ENCODE measurements at regions not wholly inside any gene's neighbourhood (a gene's known extent, or its start where the extent isn't known, plus 50 kb on each side); places are given as distances from the start of the nearest gene placed in this dataset.

DNA sequence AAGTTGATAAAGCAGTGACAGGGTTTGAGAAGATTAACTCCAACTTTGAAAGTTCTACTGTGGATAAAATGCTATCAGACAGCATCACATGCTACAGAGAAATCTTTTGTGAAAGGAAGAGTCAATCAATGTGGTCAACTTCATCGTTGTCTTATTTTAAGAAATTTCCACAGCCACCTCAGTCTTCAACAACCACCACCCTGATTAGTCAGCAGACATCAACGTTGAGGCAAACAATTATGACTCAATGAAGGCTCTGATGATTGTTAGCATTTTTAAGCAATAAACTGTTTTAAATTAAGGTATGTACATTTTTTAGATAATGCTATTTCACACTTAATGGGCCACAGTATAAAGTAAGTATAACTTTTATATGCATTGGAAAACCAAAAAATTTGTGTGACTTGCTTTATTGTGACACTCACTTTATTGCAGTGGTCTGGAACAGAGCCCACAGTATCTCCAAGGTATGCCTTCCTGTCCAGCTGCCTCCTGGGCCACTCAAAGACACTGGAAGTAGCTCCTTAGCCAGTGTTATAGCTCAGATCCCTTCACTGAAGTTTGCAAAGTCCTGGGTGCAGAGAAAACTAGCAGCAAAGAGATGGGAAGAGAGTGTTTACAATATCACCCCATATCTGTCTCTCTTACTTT lies 293.1 kb downstream of the ARHGAP12 start:
- DNase-seq: no peak

DNA sequence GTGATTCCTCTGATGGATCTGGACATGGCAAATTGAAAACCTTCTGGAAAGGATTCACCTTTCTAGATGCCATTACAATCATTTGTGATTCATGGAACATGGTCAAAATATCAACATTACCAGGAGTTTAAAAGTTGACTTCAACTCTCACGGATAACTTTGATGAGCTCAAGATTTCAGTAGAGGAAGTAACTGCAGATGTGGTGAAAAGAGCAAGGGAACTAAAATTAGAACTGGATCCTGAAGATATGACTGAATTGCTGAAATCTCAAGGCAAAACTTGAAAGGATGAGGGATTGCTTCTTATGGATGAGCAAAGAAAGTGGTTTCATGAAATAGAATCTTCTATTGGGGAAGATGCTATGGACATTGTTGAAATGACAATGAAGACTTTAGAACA lies 293.6 kb downstream of the ARHGAP12 start:
- DNase-seq: no peak

DNA sequence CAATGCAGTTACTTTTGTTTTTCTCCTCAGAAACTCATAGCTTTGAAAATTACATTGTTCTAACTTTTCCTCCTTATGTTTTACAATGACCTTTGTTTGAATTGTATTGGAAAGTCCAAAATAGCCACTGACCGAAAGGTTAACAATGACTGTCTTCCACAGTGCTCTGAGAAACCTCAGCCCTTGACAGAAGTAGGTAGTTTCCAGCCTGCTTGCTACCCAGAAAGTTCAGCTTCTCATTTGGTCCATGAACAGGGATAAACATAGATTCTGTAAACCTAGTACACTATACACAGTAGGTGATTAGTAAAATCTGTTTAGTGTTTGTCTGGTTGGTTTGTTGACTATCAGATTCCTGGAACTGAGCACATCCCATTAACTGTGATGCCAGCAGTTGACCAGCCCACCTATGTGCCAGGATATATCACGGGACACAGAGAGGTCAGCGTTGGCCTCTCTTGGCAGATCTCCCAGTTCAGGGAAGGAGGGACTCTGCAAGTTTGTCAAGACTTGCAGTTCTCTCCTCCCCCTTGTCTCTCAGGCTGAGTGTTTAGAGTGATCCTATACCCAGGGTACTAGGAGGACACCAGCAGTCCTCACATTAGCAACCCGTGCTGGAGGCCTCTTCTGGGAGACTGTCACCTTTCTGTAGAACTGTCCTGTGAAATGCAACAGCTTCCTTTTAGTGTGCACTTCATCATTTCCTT lies 297.6 kb downstream of the ARHGAP12 start:
- no peak for DNase-seq

DNA sequence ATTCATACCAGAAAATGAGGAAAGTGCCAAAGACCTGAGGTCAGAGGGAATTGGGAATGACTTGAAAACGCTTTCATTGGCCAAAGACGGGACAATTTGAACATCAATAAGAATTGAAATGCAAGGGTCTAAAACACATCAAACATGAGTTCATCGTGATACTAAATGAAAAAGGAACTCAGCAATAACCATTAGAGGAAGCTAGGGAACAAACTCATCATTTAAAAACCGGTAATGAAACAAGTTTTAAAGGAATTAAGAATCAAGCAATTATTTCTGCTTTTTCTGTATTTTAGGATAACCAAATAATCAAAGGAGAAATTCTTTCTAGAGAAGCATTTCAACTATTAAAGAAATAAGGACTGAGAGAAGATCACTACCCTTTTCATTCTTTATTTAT lies 303.1 kb downstream of the ARHGAP12 start:
- DNase-seq: no peak

DNA sequence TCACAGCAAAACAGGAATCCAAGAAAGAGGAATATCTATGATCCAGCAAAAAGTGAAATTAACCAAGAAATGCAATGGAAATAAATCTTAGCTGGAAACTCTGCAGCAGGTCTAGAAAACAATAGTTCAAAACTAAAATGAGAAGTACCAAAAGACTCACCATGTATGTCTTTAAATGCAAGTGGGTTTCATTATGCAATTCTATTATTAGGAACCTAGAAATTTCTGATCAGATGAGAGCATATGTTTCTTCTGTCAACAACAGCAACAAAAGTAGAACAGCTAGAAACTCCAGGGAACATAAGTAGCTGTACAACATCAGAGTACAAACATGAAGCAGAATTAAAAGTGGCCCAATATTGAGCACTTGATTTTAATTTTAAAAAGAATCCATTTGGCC lies 304.0 kb downstream of the ARHGAP12 start:
- DNase-seq: no peak

DNA sequence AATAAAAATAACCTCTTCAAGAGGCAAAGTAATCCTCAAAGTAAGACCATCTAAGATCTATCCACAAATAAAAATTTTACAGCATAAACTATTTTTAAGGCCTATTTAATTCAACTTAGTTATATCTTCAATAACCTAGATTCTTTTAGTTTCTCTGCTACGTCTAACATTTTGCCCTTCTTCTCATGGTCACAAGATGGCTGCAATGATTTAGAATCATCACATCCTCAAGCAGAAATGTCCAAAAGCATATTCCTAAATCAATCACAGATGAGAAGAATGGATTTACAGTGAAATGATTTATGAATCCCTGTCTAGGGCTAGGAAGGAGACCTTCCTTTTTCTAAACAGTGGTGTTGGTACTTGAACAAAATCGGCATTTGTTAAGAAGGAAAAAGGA lies 304.7 kb downstream of the ARHGAP12 start:
- no peak for DNase-seq

DNA sequence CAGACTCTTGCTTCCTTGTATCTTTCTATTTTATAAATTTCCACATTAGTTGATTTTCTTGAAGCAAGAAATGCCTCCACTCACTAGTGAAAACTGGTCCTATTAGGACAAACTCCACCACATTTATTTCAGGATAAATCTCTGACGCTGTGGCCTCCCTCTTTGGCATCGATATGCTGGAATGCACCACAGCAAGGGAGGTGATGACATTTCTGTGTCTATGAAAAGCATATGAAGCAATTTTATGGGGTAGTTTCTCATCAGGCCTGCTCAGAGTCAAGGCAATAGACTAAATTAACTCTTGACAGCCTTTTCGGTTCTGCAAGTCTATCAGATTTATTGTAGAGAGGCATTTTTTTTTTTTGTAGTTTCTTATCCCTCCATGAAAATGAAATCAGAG lies 304.4 kb downstream of the ZEB1 start:
- no peak for DNase-seq

DNA sequence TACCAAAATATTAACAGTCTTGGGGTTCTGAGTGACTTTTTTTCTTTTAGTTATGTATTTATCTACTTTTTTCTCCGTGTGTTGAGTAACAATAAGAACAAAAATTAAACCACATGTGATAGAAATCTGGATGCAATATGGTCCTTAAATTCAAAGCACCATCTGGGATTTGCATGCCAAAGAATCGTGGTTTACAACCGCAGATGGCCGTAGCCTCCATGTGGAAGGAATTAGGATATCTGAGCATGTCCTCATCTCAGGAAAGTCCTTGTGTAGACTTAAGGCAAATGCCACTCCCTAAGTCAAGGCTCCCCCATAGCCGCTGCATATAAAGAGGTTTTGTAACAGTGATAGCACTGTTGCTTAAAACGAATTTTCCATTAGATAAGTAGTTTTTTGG lies 304.0 kb downstream of the ZEB1 start:
- no peak for DNase-seq

DNA sequence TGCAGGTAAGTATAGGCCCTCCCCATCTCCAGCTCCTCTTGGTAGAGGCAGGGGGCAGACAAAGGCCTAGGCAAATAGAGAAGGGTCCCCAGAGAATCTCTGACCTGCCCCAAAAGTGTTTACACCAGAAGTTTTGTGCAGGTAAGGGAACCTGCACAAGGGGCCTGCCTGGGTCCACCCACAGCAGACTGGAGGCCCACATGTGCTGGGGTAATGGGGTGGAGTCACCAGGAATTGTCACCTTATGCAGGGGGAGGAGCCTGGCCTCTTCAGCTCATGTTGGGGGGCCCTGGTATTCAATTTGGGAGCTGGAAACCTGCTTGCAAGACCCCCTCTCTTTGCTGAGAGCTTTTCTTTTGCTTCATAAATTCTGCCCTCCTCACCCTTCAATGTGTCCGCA lies 302.7 kb downstream of the ZEB1 start:
- no peak for DNase-seq

DNA sequence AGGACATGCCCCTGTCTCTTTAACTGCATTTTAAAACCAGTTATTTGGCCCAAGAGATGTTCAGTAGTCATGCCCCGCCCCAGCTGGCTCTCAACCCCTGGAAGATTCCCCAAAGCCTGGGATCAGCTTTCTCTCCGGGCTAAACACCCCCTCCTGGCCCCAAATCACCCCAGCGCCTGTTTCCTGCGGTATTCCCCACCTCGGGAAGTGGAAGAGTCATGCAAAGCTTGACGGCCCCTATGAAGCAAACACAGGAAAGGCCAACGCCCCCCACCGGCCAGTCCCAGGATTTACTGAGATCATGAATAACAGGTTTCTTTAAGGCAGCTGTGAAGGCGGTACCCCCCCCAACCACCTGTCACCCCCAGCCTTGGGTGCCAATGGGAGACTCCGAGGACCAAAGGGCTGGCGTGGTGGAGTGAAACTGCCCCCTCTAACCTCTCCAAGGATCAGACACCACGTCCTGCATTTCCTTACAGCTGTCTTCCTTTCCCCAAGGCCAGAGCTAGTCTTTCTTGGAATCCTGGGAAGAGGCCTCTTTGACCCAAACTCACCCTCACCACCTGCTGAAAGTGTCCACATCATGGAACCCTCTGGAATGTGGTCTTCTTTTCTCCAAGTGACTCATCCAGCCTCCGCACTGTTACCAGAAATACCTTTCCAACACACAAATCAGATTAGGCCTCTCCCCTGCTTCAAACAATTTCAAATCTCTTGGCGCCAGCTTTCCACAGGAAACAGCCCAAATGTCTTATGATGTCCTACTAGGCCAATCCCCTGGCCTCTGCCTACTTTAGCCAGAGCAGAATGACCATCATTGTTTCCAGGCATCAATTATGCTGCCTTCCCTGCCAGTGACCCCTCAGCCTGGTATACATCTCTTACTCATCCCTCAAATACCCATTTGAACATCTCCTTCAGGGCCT lies 301.5 kb downstream of the ZEB1 start:
- DNase-seq: no peak

DNA sequence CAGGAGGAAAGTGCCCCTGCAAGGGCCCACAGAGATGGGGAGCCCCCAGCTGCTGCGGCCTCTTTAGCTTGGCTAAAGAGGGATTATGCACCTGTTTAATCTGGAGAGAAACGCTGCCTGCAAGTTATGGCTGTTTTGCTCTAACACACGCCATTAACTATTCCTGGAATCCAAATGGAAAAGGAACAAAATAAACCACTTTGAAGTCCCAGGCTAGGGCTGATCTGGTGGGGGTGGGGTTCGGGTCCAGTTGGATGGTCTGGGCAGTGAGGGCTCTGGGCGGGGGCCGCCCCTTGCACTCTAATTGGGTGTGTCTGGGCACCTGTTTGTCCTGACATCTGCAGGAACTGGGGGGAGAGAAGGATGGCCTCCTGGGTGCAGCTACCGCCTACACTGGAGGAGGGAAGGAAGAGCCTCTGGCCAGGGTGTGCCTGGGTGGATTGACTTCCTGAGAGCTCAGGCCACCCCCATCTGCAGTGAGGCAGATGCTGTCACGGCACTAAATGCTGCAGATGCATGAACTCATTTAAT lies 300.6 kb downstream of the ZEB1 start:
- no peak for DNase-seq

DNA sequence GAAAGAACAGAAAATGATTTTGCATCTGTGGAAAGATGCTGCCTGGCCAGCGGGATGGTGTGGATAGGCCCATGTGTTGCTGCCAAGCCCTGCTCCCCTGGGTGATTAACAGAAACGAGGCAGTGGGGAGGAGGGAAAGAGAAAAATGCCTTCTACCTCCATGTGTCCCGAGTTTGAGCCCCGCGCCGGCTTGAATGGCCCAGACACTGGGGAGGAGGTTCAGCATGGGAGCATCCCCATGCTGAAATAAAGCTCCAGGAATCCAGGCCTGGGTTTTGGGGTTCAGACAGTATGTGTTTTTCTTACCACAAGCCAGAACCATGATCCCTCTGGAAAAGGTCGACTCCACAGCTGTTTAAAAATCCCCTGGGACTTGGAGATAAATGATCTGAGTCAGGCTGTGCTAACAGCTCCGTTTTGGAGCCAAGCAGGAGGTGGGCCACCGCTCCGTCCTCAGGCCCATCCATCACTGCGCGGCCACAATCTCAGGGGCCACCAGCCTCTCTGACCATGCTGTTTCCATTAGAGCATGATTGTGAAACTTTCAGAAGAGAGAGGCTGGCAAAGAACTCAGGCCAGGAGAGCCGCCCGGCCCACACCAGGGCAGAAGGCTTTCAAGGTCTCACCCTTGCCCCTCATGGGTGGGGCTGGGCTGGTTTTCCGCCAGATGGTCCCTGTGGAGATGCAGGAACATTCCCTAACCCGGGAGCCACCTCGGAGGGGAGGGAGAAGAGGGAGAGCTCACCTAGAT lies 299.7 kb downstream of the ZEB1 start:
- DNase-seq: no peak

DNA sequence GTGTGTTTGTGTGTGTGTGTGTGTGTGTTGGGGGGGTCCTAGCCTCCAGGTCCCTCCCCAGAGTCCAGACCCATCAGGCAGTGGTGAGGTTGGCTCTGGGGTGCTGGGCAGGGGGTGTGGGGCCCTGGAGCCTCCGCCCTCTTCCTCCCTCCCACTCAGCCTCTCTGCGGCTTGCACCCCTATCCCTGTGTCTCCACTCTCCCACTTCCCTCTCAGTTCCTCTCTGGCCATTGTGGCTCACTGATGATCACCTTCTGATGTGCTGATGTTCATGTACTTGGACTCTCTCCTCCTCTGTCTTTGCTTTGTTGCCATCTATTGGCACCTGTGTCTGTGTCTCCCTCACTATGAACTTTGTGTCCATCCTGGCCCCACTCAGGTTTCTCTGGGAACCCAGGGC lies 298.7 kb downstream of the ZEB1 start:
- DNase-seq: no peak

DNA sequence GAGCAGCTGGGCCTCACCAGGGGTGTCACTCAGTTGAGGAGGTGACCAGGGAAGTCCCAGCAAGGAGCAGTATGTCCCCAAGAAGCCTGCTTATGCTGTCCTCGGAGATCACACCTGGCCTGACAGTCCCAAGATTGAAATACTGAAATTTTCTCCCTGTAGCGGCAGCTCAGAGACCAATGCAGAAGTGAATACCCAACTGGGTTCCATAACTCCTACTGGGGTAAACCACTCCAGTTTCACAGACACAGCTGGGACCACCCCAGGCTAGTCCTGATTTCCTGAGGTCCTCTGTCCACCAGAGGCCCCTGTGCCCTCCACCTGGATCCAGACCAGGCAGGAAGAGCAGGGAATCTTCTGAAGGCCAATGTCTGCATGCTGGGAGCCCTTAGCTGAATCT lies 298.1 kb downstream of the ZEB1 start:
- no peak for DNase-seq

DNA sequence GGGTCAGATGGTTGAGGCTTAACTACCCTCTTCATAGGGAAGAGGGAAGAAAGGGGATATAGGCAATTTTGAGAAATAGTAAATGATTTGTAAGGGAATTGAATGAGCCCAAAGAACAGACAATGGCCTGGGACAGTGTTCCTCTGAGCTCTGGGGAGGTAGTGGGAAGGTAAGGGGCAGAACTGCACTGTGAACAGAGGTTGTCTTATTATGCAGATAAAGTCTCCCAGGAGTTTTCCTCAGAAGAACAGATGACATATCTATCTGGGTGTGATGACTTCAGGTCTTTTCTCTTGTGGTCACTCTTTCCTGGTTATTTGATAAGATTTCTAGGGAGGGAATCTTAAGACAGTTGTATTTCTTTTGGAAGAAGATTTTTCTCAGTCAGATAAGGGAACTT lies 296.1 kb downstream of the ZEB1 start:
- DNase-seq: no peak

DNA sequence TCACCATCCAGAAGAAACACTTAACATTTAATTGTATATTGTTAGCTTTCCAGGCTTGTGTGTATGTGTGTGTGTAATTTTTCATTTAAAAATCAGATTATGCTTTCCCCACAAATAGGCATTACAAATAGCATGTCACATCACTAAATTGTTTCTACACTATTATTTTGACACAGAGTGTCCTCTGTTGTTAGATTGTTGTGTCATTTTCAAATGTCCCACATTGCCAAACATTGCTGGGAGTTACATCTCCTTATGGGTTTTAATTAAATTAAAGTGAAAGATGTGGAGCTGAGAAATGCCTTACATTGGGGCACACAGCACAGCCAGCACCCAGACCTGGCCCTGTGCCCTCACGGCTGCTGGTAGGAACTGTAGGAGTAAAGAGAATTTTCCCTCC lies 295.6 kb downstream of the ZEB1 start:
- no peak for DNase-seq

DNA sequence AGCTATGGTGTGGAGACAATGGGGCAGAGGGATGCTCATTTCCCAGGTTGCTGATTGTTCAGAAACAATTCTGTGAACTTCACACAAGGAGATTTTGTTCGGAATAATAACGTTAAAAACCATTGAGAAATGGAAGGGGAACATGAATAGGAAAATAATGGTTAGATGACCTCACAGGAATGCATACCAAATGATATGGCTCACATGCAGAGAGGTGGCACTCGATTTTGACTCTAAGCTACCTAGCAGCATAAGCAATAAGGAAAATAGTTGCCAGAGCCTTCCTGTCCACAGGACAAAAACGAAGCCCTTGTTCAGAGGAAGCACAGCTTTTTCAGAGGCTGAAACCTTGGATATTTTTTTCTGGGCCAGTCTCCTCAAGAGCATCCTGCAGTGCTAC lies 293.1 kb downstream of the ZEB1 start:
- DNase-seq: no peak

DNA sequence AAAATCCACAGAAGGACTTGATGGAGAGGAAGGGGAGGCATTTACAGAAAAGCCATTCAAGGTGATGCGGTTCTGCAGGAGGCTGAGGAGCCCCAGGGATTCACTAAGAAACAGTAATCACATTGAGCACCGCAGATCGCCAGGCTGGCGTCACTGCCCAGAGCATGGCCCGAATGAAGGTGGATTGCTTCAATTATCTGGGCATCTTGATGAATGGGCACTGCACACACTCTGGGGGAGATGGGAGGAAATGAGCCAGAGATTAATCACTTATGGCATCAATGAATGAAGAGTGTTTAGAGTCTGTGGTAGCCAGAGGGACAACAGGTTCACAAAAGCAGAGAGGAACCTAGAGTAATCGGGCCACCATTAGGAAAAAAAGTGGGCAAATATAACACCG lies 292.1 kb downstream of the ZEB1 start:
- no peak for DNase-seq

DNA sequence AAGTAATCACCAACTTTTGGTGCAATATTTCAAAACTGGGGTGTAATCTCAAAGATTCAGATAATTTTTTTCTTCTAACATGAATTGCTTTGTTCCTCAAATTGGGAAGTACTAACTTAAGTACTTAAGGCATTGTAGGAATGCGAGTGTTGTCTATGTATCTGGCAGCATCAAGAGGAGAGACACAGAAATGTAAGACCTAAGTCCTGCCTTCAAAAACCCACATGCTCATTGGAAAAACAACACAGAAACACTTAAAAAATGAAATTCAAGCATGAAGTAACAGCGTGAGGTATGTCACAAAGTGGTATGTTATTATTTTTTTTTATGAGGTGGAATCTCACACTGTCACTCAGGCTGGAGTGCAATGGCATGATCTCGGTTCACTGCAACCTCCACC lies 288.5 kb downstream of the ZEB1 start:
- no peak for DNase-seq

DNA sequence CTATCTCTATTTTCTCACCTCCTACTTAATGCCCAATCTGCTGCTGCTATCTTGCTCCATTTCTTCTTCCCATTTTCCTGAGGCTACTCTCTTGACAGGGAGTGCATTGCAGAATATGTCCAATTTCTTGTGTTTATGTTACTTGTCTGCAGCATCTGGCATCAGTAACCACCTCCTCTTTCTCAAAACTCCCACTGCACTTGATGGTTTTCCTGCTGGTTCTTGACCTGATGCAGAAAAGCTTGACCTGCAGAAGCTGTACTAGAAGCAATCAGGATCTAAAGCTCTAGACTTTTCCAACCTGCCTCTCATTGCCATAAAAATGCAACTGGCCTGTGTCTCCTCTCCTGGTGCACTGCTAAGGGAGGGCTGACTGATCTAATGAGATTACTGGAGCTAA lies 287.8 kb downstream of the ZEB1 start:
- DNase-seq: no peak

DNA sequence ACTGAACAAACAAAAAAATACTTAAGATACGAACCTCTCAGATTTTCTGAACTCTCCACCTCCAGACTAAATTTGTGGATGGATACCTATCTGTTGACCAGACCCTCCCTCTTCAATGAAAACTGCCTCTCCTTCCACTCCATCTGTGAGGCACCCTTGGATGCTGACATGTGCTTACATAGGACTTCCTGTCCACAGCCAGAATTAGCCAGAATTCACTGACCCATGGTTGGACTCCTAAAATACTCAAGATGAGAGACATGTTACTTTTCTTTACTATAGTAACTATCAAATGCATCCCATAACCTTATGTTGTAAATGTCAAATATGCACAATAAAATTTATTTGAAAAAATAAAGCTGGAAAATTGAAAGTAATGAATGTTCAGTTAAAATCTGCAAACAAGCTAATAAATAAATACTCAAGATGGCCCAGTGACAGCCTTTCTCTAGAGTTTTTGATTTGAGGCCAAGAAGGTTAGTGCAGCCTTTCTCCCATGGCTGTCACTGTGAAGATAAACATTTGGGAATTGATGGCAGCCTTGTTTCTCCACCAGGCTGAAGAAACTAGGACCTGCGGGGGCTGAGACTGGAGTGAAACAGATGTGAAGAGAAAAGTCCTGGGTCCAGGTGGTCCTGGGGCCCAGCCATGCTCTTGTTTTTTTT lies 287.0 kb downstream of the ZEB1 start:
- DNase-seq: no peak

DNA sequence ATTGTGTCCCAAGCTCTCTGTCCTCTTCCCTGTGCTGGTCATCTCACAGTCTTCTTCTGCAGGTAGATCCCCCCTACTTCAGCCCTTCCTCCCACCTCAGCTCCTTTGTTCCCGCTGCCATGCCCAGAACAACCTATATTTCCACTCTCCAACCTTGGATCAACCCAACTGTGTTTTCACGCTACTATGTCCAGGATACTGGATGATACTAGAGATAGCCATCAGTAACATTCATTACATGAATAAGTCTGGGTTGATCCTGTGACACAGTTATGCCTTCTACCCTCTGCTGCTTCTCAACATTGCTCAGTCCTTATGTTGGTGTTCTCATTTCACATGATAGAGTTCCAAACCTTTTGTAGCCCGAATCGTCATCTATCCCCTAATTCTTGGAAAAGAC lies 286.4 kb downstream of the ZEB1 start:
- no peak for DNase-seq

Data from T-helper 2 cell (primary cell).